ENCODE measurements at regions not wholly inside any gene's neighbourhood (a gene's known extent, or its start where the extent isn't known, plus 50 kb on each side); places are given as distances from the start of the nearest gene placed in this dataset.

DNA sequence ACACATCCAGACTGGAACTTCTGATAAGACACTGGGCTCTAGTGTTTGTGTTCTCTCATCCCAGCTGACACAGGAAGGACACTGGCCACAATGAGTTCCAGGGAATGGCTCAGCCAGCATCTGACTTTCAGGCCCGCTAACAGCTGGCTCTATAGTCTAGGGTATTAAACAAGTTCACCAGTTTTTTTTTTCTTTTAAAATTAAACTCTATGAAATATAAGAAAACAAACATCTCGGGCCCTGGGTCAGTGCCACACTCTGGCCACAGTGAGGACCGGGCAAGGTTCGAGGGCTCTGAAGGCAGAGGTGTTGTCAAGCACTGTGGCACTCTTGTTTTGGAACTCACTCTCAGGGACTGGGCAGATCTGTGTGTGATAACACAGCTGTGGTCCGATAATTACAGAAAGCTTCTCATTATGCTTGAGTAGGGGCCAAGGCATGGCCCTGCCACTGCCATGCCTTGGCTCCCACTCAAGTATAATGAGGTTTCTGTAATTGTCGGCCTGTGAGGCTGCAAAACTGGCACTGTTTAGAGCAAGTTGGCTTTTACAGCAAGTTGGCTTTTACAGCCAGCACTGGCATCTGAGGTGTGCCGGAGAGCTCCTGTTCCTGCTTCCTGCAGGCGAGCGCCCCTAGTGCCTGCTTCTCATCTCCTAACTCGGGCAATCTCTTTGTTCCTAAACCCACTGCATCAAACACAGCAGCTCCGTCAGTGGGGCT lies 62.8 kb downstream of the PPP1R2C start:
- H3K4me2 ChIP-seq (ENCODE audit: low read depth, low read length, poor library complexity, severe bottlenecking): no peak overlapping the region
- no peaks in the 10 kb centered on the region for H3K36me3 ChIP-seq (ENCODE audit: low read length)
- no peak overlapping the region for H3K4me3 ChIP-seq (ENCODE audit: insufficient read depth, low read length, poor library complexity, severe bottlenecking)
- no peaks in the 10 kb centered on the region for H4K20me1 ChIP-seq (ENCODE audit: low read depth, low read length)
- no peak overlapping the region for H3K27ac ChIP-seq (ENCODE audit: low read depth, low read length)
- H3K9ac ChIP-seq (ENCODE audit: low read length): no peak overlapping the region
- no peaks in the 10 kb centered on the region for H3F3A ChIP-seq (ENCODE audit: insufficient read depth)
- no peaks in the 10 kb centered on the region for H3K9me2 ChIP-seq (replicated peaks; ENCODE audit: insufficient read depth, low read length)
- no peak overlapping the region for H2AFZ ChIP-seq (ENCODE audit: low read depth, low read length, severe bottlenecking)
- no peaks in the 10 kb centered on the region for H3K27me3 ChIP-seq (ENCODE audit: low read length)
- H3K9me3 ChIP-seq (ENCODE audit: insufficient read depth, low read length): no peaks in the 10 kb centered on the region
- H3K79me2 ChIP-seq (ENCODE audit: insufficient read depth, low read length): no peaks in the 10 kb centered on the region
- TF ChIP-seq EZH2phosphoT487 (conservative IDR thresholded peaks at IDR 0.05; ENCODE audit: low read length): no peak
- TF ChIP-seq, protein P1, sequence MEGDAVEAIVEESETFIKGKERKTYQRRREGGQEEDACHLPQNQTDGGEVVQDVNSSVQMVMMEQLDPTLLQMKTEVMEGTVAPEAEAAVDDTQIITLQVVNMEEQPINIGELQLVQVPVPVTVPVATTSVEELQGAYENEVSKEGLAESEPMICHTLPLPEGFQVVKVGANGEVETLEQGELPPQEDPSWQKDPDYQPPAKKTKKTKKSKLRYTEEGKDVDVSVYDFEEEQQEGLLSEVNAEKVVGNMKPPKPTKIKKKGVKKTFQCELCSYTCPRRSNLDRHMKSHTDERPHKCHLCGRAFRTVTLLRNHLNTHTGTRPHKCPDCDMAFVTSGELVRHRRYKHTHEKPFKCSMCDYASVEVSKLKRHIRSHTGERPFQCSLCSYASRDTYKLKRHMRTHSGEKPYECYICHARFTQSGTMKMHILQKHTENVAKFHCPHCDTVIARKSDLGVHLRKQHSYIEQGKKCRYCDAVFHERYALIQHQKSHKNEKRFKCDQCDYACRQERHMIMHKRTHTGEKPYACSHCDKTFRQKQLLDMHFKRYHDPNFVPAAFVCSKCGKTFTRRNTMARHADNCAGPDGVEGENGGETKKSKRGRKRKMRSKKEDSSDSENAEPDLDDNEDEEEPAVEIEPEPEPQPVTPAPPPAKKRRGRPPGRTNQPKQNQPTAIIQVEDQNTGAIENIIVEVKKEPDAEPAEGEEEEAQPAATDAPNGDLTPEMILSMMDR (IDR thresholded peaks at IDR 0.05; ENCODE audit: insufficient read depth, low read length, poor library complexity, severe bottlenecking): no peak

DNA sequence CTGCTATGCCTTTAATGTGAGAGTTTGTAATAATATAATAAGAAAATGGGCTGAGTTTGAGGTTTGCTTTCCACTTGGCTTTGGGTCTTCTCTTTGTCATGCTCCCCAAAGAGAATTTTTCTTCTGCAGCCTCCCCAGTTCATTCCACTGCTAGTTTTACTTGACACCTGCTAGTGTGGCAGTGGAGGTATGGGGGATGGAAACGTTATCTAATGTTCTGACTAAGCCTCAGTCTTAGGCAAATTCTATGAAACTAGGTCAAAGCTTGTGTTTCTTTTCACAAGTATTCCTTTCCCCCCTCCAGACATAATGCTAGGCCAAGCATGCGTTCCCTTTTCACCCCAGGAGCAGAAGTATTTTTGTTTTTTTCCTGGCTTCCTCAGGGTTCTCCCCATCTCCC lies 67.5 kb downstream of the PPP1R2C start:
- Histone ChIP-seq H3K9ac (ENCODE audit: low read length) (no peak overlapping the region), H3K36me3 (ENCODE audit: low read length) (no peaks in the 10 kb centered on the region), H3K4me3 (ENCODE audit: insufficient read depth, low read length, poor library complexity, severe bottlenecking) (no peak overlapping the region), H3K9me2 (replicated peaks; ENCODE audit: insufficient read depth, low read length) (no peaks in the 10 kb centered on the region), H3K9me3 (ENCODE audit: insufficient read depth, low read length) (no peaks in the 10 kb centered on the region), H2AFZ (ENCODE audit: low read depth, low read length, severe bottlenecking) (no peak overlapping the region), H3F3A (ENCODE audit: insufficient read depth) (no peaks in the 10 kb centered on the region), H4K20me1 (ENCODE audit: low read depth, low read length) (no peaks in the 10 kb centered on the region), H3K27me3 (ENCODE audit: low read length) (no peaks in the 10 kb centered on the region), H3K4me2 (ENCODE audit: low read depth, low read length, poor library complexity, severe bottlenecking) (no peak overlapping the region), H3K27ac (ENCODE audit: low read depth, low read length) (no peak overlapping the region), H3K79me2 (ENCODE audit: insufficient read depth, low read length) (no peaks in the 10 kb centered on the region)
- TF ChIP-seq EZH2phosphoT487 (conservative IDR thresholded peaks at IDR 0.05; ENCODE audit: low read length): no peak
- TF ChIP-seq, protein P1 (IDR thresholded peaks at IDR 0.05; ENCODE audit: insufficient read depth, low read length, poor library complexity, severe bottlenecking): no peak

DNA sequence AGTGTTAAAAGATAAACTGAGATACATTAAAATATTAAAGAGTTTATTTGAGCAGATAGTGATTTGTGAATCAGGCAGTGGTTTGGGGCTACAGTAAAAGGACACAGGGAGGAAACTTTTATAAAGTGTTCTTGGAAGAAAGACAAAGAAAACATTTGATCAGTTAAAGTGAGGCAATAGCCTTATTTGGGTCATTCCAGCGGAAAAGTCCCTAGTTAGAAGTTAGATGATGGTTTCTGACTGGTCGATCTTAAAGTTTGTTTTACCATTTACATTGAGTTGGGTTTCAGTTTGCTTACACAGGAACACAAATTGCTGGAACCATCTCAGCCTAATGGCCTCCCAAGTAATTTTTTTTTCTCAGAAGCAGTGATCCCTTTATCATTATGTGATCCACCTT lies 69.7 kb downstream of the PPP1R2C start:
- no peaks in the 10 kb centered on the region for H3K9me2 ChIP-seq (replicated peaks; ENCODE audit: insufficient read depth, low read length)
- no peaks in the 10 kb centered on the region for H3F3A ChIP-seq (ENCODE audit: insufficient read depth)
- H3K36me3 ChIP-seq (ENCODE audit: low read length): no peaks in the 10 kb centered on the region
- H3K79me2 ChIP-seq (ENCODE audit: insufficient read depth, low read length): no peaks in the 10 kb centered on the region
- no peak overlapping the region for H3K4me3 ChIP-seq (ENCODE audit: insufficient read depth, low read length, poor library complexity, severe bottlenecking)
- no peak overlapping the region for H2AFZ ChIP-seq (ENCODE audit: low read depth, low read length, severe bottlenecking)
- no peaks in the 10 kb centered on the region for H3K27me3 ChIP-seq (ENCODE audit: low read length)
- no peaks in the 10 kb centered on the region for H3K9me3 ChIP-seq (ENCODE audit: insufficient read depth, low read length)
- TF ChIP-seq, protein P1 (IDR thresholded peaks at IDR 0.05; ENCODE audit: insufficient read depth, low read length, poor library complexity, severe bottlenecking): no peak
- no peak for TF ChIP-seq EZH2phosphoT487 (conservative IDR thresholded peaks at IDR 0.05; ENCODE audit: low read length)
- no peak overlapping the region for H3K4me2 ChIP-seq (ENCODE audit: low read depth, low read length, poor library complexity, severe bottlenecking)
- no peak overlapping the region for H3K27ac ChIP-seq (ENCODE audit: low read depth, low read length)
- no peak overlapping the region for H3K9ac ChIP-seq (ENCODE audit: low read length)
- H4K20me1 ChIP-seq (ENCODE audit: low read depth, low read length): no peaks in the 10 kb centered on the region

Data from SU-DHL-6 (cell line).